ENCODE measurements at regions not wholly inside any gene's neighbourhood (a gene's known extent, or its start where the extent isn't known, plus 50 kb on each side); places are given as distances from the start of the nearest gene placed in this dataset.

DNA sequence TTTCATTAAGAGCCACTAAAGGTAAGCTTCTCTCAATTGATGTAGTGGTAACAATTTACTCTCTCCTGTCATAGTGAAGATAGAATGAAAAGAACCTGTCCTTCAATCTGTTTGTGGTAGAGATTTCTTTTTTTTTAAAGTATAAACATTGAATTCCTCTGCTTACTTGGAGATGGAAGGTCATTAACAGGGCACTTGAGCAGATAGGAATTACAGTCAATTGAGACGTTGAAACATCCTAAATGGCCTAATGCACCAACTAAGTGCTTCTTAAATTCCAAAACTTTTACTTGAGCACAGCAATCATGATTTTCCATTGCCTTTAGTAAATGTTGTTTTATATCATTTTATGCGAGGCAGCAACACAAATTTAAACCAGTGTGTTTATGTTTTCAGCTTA, 241.4 kb downstream of the FOXG1 start:
- Histone ChIP-seq H3K4me1 (replicated peaks in 1 of 4; ENCODE audit: control insufficient read depth in 3 of 4, insufficient read depth in 4 of 4, low read length in 3 of 4) (no peaks in the 10 kb centered on the region), H3K4ac (replicated peaks; ENCODE audit: insufficient read length, low read depth, low read length) (no peak overlapping the region), H4K91ac (replicated peaks; ENCODE audit: insufficient read length, low read length) (no peak overlapping the region), H2AFZ (ENCODE audit: low read length) (no peak overlapping the region), H3K27ac (ENCODE audit: low read depth, low read length) (no peak overlapping the region), H3K56ac (replicated peaks; ENCODE audit: insufficient read length, low read depth, low read length) (no peak overlapping the region), H3K4me3 (ENCODE audit: extremely low read depth in 1 of 4, insufficient read depth in 2 of 4, low read depth in 3 of 4, low read length in 4 of 4) (no peak overlapping the region), H3K9ac (replicated peaks in 1 of 4; ENCODE audit: extremely low read depth in 1 of 4, low read depth in 3 of 4, low read length in 3 of 4) (no peak overlapping the region), H3K23ac (ENCODE audit: insufficient read length) (no peak overlapping the region), H2BK15ac (ENCODE audit: low read length) (no peak overlapping the region), H3K18ac (ENCODE audit: extremely low read depth, low read length) (no peak overlapping the region), H4K20me1 (replicated peaks in 1 of 2; ENCODE audit: control insufficient read depth in 1 of 2, insufficient read depth in 2 of 2, low read length in 2 of 2) (no peaks in the 10 kb centered on the region), H2BK20ac (ENCODE audit: low read length) (no peak overlapping the region), H2BK5ac (ENCODE audit: low read depth, low read length) (no peak overlapping the region), H4K8ac (ENCODE audit: extremely low read depth, insufficient read depth, low read length) (no peak overlapping the region), H3K14ac (ENCODE audit: insufficient read length) (no peak overlapping the region), H3K79me2 (ENCODE audit: control insufficient read depth in 1 of 2, insufficient read depth in 2 of 2, low read length in 2 of 2) (no peaks in the 10 kb centered on the region), H3K4me2 (ENCODE audit: insufficient read depth in 1 of 2, low read depth in 2 of 2, low read length in 2 of 2) (no peak overlapping the region), H3K36me3 (ENCODE audit: control insufficient read depth in 2 of 4, insufficient read depth in 4 of 4, low read length in 3 of 4) (no peaks in the 10 kb centered on the region), H3K27me3 (replicated peaks in 1 of 4; ENCODE audit: control insufficient read depth in 3 of 4, extremely low read depth in 1 of 4, insufficient read depth in 3 of 4, low read length in 3 of 4) (no peaks in the 10 kb centered on the region), H2BK12ac (ENCODE audit: low read depth, low read length) (no peak overlapping the region), H3K23me2 (ENCODE audit: low read depth, low read length) (no peaks in the 10 kb centered on the region), H3K79me1 (ENCODE audit: low read depth, low read length) (no peaks in the 10 kb centered on the region), H4K5ac (ENCODE audit: insufficient read length, low read depth, low read length) (no peak overlapping the region), H2BK120ac (replicated peaks; ENCODE audit: low read depth, low read length) (no peak overlapping the region), H2AK5ac (ENCODE audit: low read depth, low read length) (no peak overlapping the region), H3K9me3 (ENCODE audit: insufficient read depth in 2 of 2, low read depth in 1 of 2, low read length in 1 of 2) (no peaks in the 10 kb centered on the region)
- WGBS, 2 experiments (ENCODE audit: extremely low coverage in 1 of 2, insufficient coverage in 1 of 2, insufficient read length in 1 of 2, insufficient replicate concordance in 2 of 2, low coverage in 1 of 2, low lambda C conversion rate in 2 of 2, missing lambda C conversion rate in 1 of 2) = 92% methylated on average over 2 of the region's 2 CpGs; no CpG with 5 or more reads in 1 of the 2 experiments
- DNase-seq (ENCODE audit: low read depth in 1 of 2, low spot score in 2 of 2) = no peak
- ChIA-PET POLR2A (ENCODE audit: partially characterized antibody) (no interaction called here), CTCF (ENCODE audit: partially characterized antibody) (no interaction called here)
- no peak for FAIRE-seq
- TF ChIP-seq ASH2L (IDR thresholded peaks at IDR 0.05; ENCODE audit: low read length) (no peak), CBX8 (IDR thresholded peaks at IDR 0.05; ENCODE audit: borderline replicate concordance, low read depth, low read length) (no peak), EZH2 (IDR thresholded peaks at IDR 0.05; ENCODE audit: low read depth, low read length, severe bottlenecking) (no peak), CHD2 (IDR thresholded peaks at IDR 0.05; ENCODE audit: low read length) (no peak), ZNF274 (IDR thresholded peaks at IDR 0.05; ENCODE audit: borderline replicate concordance, extremely low read depth, low read length) (no peak)
